IMR-90 (cell line): ENCODE measurements at regions not wholly inside any gene's neighbourhood (a gene's known extent, or its start where the extent isn't known, plus 50 kb on each side); places are given as distances from the start of the nearest gene placed in this dataset.

Experiments used
- ATAC-seq: fragments of 200-7000 bp; cut with Tn5 transposase; 2 replicates; pipeline ENCODE4 v1.9.1; 2020; ENCODE audit warnings: low read depth, mild to moderate bottlenecking, moderate library complexity
- BruUV-seq: library from RNA; stranded (reverse); fragments of 400-500 nt; replicated peaks from 2 replicates; lab custom pipeline; 2021; lab: Mats Ljungman, UMichigan
- CTCF ChIA-PET: fragments of 300-600 bp; formaldehyde crosslinking; extraction: SDS; loops from one replicate; lab custom pipeline; 2021; ENCODE audit warnings: antibody characterized with exemption; lab: Yijun Ruan, JAX
- POLR2A ChIA-PET: fragments of 300-600 bp; sonication (Branson Sonifier 250); formaldehyde crosslinking; loops from one replicate; lab custom pipeline; 2022; ENCODE audit warnings: antibody characterized with exemption; ENCODE audit not compliant: unreplicated experiment; lab: Charles Lee
- DNase-seq: peaks from one replicate; pipeline ENCODE4 v3.0.0; 2013
- H2AFZ ChIP-seq: replicated peaks from 2 replicates; pipeline ENCODE3; 2013; ENCODE audit warnings: low read length, mild to moderate bottlenecking; ENCODE audit not compliant: poor library complexity
- H2AK5ac ChIP-seq: 2 replicates; pipeline ENCODE4 v1.6.1; 2013; ENCODE audit warnings: low read depth, low read length, inconsistent platforms
- H2AK9ac ChIP-seq: replicated peaks from 2 replicates; pipeline ENCODE3; 2013; ENCODE audit warnings: mild to moderate bottlenecking, low read depth, low read length, moderate library complexity; ENCODE audit not compliant: poor library complexity
- H2BK120ac ChIP-seq: 2 replicates; pipeline ENCODE4 v1.6.1; 2013; ENCODE audit warnings: low read depth, low read length, inconsistent platforms
- H2BK15ac ChIP-seq: 3 replicates; pipeline ENCODE4 v1.6.1; 2013; ENCODE audit warnings: low read depth, low read length, inconsistent platforms
- H2BK20ac ChIP-seq: 2 replicates; pipeline ENCODE4 v1.6.1; 2013; ENCODE audit warnings: low read depth, mild to moderate bottlenecking, inconsistent platforms, low read length, moderate library complexity
- H2BK5ac ChIP-seq: 2 replicates; pipeline ENCODE4 v1.6.1; 2013; ENCODE audit warnings: mild to moderate bottlenecking, low read depth, low read length, inconsistent platforms; ENCODE audit not compliant: poor library complexity, severe bottlenecking
- H3K14ac ChIP-seq: replicated peaks from 2 replicates; pipeline ENCODE4 v1.6.1; 2013; ENCODE audit warnings: low read depth, low read length, inconsistent platforms
- H3K18ac ChIP-seq: 2 replicates; pipeline ENCODE4 v1.6.1; 2013; ENCODE audit warnings: low read depth, low read length, control low read depth
- H3K23ac ChIP-seq: 2 replicates; pipeline ENCODE4 v1.6.1; 2013; ENCODE audit warnings: low read depth, low read length, inconsistent platforms
- H3K27ac ChIP-seq: 2 replicates; pipeline ENCODE4 v1.5.1; 2013; ENCODE audit warnings: mild to moderate bottlenecking, control low read depth, low read length; ENCODE audit not compliant: insufficient read depth
- H3K27me3 ChIP-seq: 2 replicates; pipeline ENCODE4 v1.6.1; 2013; ENCODE audit warnings: low read length; ENCODE audit not compliant: control insufficient read depth, insufficient read depth
- H3K36me3 ChIP-seq: 2 replicates; pipeline ENCODE4 v1.6.1; 2013; ENCODE audit warnings: low read length, mixed read lengths; ENCODE audit not compliant: control insufficient read depth, insufficient read depth
- H3K4ac ChIP-seq: 2 replicates; pipeline ENCODE4 v1.6.1; 2013; ENCODE audit warnings: low read depth, low read length, inconsistent platforms
- H3K4me1 ChIP-seq: 2 replicates; pipeline ENCODE4 v1.6.1; 2013; ENCODE audit warnings: low read length, mixed read lengths; ENCODE audit not compliant: control insufficient read depth, insufficient read depth
- H3K4me2 ChIP-seq: 2 replicates; pipeline ENCODE4 v1.6.1; 2013; ENCODE audit warnings: low read depth, mild to moderate bottlenecking, control low read depth, low read length, moderate library complexity
- H3K4me3 ChIP-seq: 2 replicates; pipeline ENCODE4 v1.5.1; 2013; ENCODE audit warnings: low read depth, mild to moderate bottlenecking, control low read depth, low read length, moderate library complexity; ENCODE audit not compliant: insufficient read depth
- H3K56ac ChIP-seq: 2 replicates; pipeline ENCODE4 v1.6.1; 2013; ENCODE audit warnings: low read length, inconsistent platforms; ENCODE audit not compliant: insufficient read depth; ENCODE audit errors: extremely low read depth
- H3K79me1 ChIP-seq, 2 experiments: 2 replicates each; pipeline ENCODE4 v1.6.1; 2013; ENCODE audit warnings: low read length in 2 of 2, inconsistent platforms in 1 of 2, low read depth in 1 of 2
- H3K9ac ChIP-seq: 2 replicates; pipeline ENCODE4 v1.6.1; 2013; ENCODE audit warnings: low read depth, low read length, control low read depth
- H3K9me1 ChIP-seq: 2 replicates; pipeline ENCODE4 v1.6.1; 2013; ENCODE audit warnings: low read length, inconsistent platforms; ENCODE audit not compliant: insufficient read depth
- H3K9me3 ChIP-seq: 2 replicates; pipeline ENCODE4 v1.6.1; 2013; ENCODE audit warnings: low read length; ENCODE audit not compliant: control insufficient read depth, insufficient read depth
- H4K20me1 ChIP-seq: 2 replicates; pipeline ENCODE4 v1.6.1; 2013; ENCODE audit warnings: low read length, inconsistent platforms; ENCODE audit not compliant: insufficient read depth
- H4K5ac ChIP-seq: 2 replicates; pipeline ENCODE4 v1.6.1; 2013; ENCODE audit warnings: mild to moderate bottlenecking, low read depth, low read length, control low read depth
- H4K8ac ChIP-seq, 2 experiments: 2 replicates each; pipeline ENCODE4 v1.6.1; 2013; ENCODE audit warnings: low read depth in 2 of 2, low read length in 2 of 2, control low read depth in 1 of 2, inconsistent platforms in 1 of 2
- H4K91ac ChIP-seq: 2 replicates; pipeline ENCODE4 v1.6.1; 2013; ENCODE audit warnings: low read depth, low read length, inconsistent platforms; ENCODE audit not compliant: insufficient read depth
- BHLHE40 ChIP-seq: fragments of 150-350 bp; IDR thresholded peaks from 2 replicates; pipeline ENCODE4 v1.6.1; 2016; ENCODE audit warnings: mild to moderate bottlenecking, low read depth, low read length
- CEBPB ChIP-seq: IDR thresholded peaks from 2 replicates; pipeline ENCODE4 v1.6.1; 2012; ENCODE audit warnings: low read depth, low read length, improper control_type of control experiment
- CHD1 ChIP-seq: IDR thresholded peaks from 2 replicates; pipeline ENCODE4 v1.6.1; 2012; ENCODE audit warnings: low read depth, low read length, improper control_type of control experiment
- FOS ChIP-seq: fragments of 150-350 bp; IDR thresholded peaks from 2 replicates; pipeline ENCODE4 v1.6.1; 2016; ENCODE audit warnings: low read depth, low read length
- MAFK ChIP-seq: IDR thresholded peaks from 2 replicates; pipeline ENCODE4 v1.6.1; 2012; ENCODE audit warnings: low read depth, low read length, improper control_type of control experiment
- MAZ ChIP-seq: IDR thresholded peaks from 2 replicates; pipeline ENCODE4 v1.6.1; 2012; ENCODE audit warnings: low read depth, mild to moderate bottlenecking, low read length, improper control_type of control experiment, moderate library complexity, borderline replicate concordance
- NFE2L2 ChIP-seq: fragments of 150-350 bp; IDR thresholded peaks from 2 replicates; pipeline ENCODE4 v1.6.1; 2016; ENCODE audit warnings: low read depth, mild to moderate bottlenecking, low read length
- POLR2A ChIP-seq: IDR thresholded peaks from 2 replicates; pipeline ENCODE4 v1.6.1; 2012; ENCODE audit warnings: mild to moderate bottlenecking, low read depth, low read length
- RAD21 ChIP-seq: IDR thresholded peaks from 2 replicates; pipeline ENCODE4 v1.6.1; 2012; ENCODE audit warnings: low read length, improper control_type of control experiment
- RCOR1 ChIP-seq: IDR thresholded peaks from 2 replicates; pipeline ENCODE4 v1.6.1; 2012; ENCODE audit warnings: mild to moderate bottlenecking, low read length, improper control_type of control experiment; ENCODE audit not compliant: insufficient replicate concordance
- RFX5 ChIP-seq: IDR thresholded peaks from 2 replicates; pipeline ENCODE4 v1.8.0; 2012; ENCODE audit warnings: low read depth, mild to moderate bottlenecking, low read length, moderate library complexity
- SMC3 ChIP-seq: fragments of 150-350 bp; IDR thresholded peaks from 2 replicates; pipeline ENCODE4 v1.6.1; 2016; ENCODE audit warnings: low read depth, mild to moderate bottlenecking, antibody characterized with exemption, low read length, moderate library complexity
- WGBS, 2 experiments: methylation state at CpG; one replicate each; pipeline versions ENCODE4 v1.1.5 to v1.1.7; 2013; ENCODE audit warnings: missing lambda C conversion rate in 2 of 2; ENCODE audit not compliant: insufficient read length in 1 of 2; ENCODE audit errors: extremely low coverage in 2 of 2; 5-methylcytosine and 5-hydroxymethylcytosine counted together
- dilution Hi-C: fragments of 300-500 bp; cut with HindIII; formaldehyde crosslinking; loops from one replicate; pipeline ENCODE4 v1.14.3; 2018; ENCODE audit warnings: low sequenced_read_pairs; ENCODE audit not compliant: unreplicated experiment
- in situ Hi-C: fragments of 300-500 bp; cut with MboI; formaldehyde crosslinking; loops from 3 replicates; pipeline ENCODE4 v1.14.3; 2019; ENCODE audit warnings: low sequenced_read_pairs, inconsistent platforms, mixed read lengths
- intact Hi-C: fragments of 100-400 bp; cut with micrococcal nuclease; formaldehyde crosslinking; loops from 2 replicates; pipeline ENCODE4 v1.10.0; 2022
- TF ChIP-seq, protein P1 (sequence below): fragments of 150-350 bp; IDR thresholded peaks from 2 replicates; pipeline ENCODE4 v1.6.1; 2017; ENCODE audit warnings: mild to moderate bottlenecking, antibody characterized with exemption, low read length, low read depth
- TF ChIP-seq, protein P2 (sequence below): fragments of 150-350 bp; IDR thresholded peaks from 2 replicates; pipeline ENCODE4 v1.6.1; 2016; ENCODE audit warnings: low read depth, mild to moderate bottlenecking, low read length, moderate library complexity, borderline replicate concordance
- TF ChIP-seq, protein P3 (sequence below): conservative IDR thresholded peaks from 2 replicates; pipeline ENCODE4 v1.5.1; 2012; ENCODE audit warnings: mild to moderate bottlenecking, low read depth, low read length, improper control_type of control experiment

- WGBS, 2 experiments = no CpG with 5 or more reads among the region's 1 CpG
Measured at GRCh38 chr3:117305681-117306080, 596.1 kb downstream of the TUSC7 start.

More at GRCh38 chr3:117305681-117306080, 596.1 kb downstream of the TUSC7 start:
- in situ Hi-C loops (no loop called here), intact Hi-C loops (no loop called here), dilution Hi-C loops (no loop called here)
- ChIA-PET POLR2A (no interaction called here), CTCF (no interaction called here)
- Histone ChIP-seq H3K4ac (no peak overlapping the region), H3K27ac (no peak overlapping the region), H3K9me3 (no peaks in the 10 kb centered on the region), H2BK15ac (no peak overlapping the region), H3K36me3 (no peaks in the 10 kb centered on the region), H4K91ac (no peak overlapping the region), H4K8ac (no peak overlapping the region), H2BK120ac (no peak overlapping the region), H4K5ac (no peak overlapping the region), H3K14ac (no peak overlapping the region), H2AFZ (no peak overlapping the region), H2BK5ac (no peak overlapping the region), H3K4me2 (no peak overlapping the region), H2BK20ac (no peak overlapping the region), H3K18ac (no peak overlapping the region), H2AK9ac (no peak overlapping the region), H3K27me3 (no peaks in the 10 kb centered on the region), H2AK5ac (no peak overlapping the region), H3K9ac (no peak overlapping the region), H3K23ac (no peak overlapping the region), H3K4me3 (no peak overlapping the region), H3K9me1 (no peaks in the 10 kb centered on the region), H3K56ac (no peak overlapping the region), H4K20me1 (no peaks in the 10 kb centered on the region), H3K4me1 (no peaks in the 10 kb centered on the region), H3K79me1 (no peaks in the 10 kb centered on the region)
- DNase-seq (no peak), ATAC-seq (no peak)
- TF ChIP-seq NFE2L2 = no peak
- no peak for TF ChIP-seq SMC3
- no peak for TF ChIP-seq BHLHE40
- TF ChIP-seq RAD21 = no peak
- TF ChIP-seq, protein P1, sequence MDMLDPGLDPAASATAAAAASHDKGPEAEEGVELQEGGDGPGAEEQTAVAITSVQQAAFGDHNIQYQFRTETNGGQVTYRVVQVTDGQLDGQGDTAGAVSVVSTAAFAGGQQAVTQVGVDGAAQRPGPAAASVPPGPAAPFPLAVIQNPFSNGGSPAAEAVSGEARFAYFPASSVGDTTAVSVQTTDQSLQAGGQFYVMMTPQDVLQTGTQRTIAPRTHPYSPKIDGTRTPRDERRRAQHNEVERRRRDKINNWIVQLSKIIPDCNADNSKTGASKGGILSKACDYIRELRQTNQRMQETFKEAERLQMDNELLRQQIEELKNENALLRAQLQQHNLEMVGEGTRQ = no peak
- no peak for TF ChIP-seq FOS
- no peak for TF ChIP-seq CHD1
- TF ChIP-seq, protein P2, sequence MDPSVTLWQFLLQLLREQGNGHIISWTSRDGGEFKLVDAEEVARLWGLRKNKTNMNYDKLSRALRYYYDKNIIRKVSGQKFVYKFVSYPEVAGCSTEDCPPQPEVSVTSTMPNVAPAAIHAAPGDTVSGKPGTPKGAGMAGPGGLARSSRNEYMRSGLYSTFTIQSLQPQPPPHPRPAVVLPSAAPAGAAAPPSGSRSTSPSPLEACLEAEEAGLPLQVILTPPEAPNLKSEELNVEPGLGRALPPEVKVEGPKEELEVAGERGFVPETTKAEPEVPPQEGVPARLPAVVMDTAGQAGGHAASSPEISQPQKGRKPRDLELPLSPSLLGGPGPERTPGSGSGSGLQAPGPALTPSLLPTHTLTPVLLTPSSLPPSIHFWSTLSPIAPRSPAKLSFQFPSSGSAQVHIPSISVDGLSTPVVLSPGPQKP = no peak
- TF ChIP-seq, protein P3, sequence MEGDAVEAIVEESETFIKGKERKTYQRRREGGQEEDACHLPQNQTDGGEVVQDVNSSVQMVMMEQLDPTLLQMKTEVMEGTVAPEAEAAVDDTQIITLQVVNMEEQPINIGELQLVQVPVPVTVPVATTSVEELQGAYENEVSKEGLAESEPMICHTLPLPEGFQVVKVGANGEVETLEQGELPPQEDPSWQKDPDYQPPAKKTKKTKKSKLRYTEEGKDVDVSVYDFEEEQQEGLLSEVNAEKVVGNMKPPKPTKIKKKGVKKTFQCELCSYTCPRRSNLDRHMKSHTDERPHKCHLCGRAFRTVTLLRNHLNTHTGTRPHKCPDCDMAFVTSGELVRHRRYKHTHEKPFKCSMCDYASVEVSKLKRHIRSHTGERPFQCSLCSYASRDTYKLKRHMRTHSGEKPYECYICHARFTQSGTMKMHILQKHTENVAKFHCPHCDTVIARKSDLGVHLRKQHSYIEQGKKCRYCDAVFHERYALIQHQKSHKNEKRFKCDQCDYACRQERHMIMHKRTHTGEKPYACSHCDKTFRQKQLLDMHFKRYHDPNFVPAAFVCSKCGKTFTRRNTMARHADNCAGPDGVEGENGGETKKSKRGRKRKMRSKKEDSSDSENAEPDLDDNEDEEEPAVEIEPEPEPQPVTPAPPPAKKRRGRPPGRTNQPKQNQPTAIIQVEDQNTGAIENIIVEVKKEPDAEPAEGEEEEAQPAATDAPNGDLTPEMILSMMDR = no peak
- TF ChIP-seq RFX5 = no peak
- no peak for TF ChIP-seq POLR2A
- TF ChIP-seq MAFK = no peak
- TF ChIP-seq RCOR1 = no peak
- TF ChIP-seq MAZ = no peak
- TF ChIP-seq CEBPB = no peak
- no TSS peak for BruUV-seq
